ENCODE measurements at regions not wholly inside any gene's neighbourhood (a gene's known extent, or its start where the extent isn't known, plus 50 kb on each side); places are given as distances from the start of the nearest gene placed in this dataset.

GRCh38 chr18:40423291-40423690 lies 1531.7 kb upstream of the PIK3C3 start:
- TF ChIP-seq CTCF (IDR thresholded peaks at IDR 0.05) (no peak), POLR2A (IDR thresholded peaks at IDR 0.05) (no peak)
